ENCODE measurements at regions not wholly inside any gene's neighbourhood (a gene's known extent, or its start where the extent isn't known, plus 50 kb on each side); places are given as distances from the start of the nearest gene placed in this dataset.

DNA sequence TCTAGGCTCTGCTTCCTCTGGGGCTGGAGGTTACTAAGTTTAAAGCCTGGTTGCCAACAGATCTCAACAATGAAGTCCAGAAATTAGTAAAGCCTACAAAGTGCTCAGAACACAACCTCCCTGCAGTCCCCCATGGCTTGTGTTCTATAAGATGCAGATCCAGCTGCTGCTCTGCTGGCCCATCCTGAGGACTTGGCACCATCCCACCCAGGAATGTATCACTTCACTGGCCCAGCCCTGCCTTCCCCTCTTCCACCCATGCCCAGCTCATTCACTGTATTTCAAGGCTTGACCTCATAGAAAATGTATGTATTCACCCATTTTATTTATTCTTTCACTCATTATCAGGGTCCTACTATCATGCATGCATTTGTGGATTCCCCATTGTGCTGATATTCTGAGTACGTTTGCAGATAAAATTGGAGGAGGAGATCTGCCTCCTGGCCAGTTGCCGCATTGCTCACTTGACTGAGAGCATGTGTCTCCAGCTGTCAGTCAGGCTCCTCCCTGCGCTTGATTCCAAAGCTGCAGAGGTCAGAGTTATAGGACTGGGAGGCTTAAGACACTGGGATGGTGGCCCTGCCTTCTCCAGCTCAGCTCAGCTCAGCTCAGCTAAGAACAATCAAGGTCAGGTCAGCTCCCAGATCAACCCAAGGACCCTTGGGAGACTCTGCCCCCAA, 104.8 kb downstream of the MAFB start:
- Histone ChIP-seq H3K27me3 (no peaks in the 10 kb centered on the region), H3K36me3 (no peaks in the 10 kb centered on the region), H3K4me3 (no peak overlapping the region), H3K4me1 (ENCODE audit: insufficient read depth) (no peaks in the 10 kb centered on the region), H3K9me3 (no peaks in the 10 kb centered on the region), H3K27ac (no peak overlapping the region)
- peak in 2 of 5 donors; percentile 16 to 43 for DNase-seq
- intact Hi-C loops (cut with DNase I) = no loop called here
- WGBS, 3 donors = 14 to 20% (median 15%) methylated on average over 3 of the region's 3 CpGs
- no peak for TF ChIP-seq EP300 (IDR thresholded peaks at IDR 0.05)
- no peak for TF ChIP-seq POLR2A (IDR thresholded peaks at IDR 0.05)
- TF ChIP-seq, protein P1, sequence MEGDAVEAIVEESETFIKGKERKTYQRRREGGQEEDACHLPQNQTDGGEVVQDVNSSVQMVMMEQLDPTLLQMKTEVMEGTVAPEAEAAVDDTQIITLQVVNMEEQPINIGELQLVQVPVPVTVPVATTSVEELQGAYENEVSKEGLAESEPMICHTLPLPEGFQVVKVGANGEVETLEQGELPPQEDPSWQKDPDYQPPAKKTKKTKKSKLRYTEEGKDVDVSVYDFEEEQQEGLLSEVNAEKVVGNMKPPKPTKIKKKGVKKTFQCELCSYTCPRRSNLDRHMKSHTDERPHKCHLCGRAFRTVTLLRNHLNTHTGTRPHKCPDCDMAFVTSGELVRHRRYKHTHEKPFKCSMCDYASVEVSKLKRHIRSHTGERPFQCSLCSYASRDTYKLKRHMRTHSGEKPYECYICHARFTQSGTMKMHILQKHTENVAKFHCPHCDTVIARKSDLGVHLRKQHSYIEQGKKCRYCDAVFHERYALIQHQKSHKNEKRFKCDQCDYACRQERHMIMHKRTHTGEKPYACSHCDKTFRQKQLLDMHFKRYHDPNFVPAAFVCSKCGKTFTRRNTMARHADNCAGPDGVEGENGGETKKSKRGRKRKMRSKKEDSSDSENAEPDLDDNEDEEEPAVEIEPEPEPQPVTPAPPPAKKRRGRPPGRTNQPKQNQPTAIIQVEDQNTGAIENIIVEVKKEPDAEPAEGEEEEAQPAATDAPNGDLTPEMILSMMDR (IDR thresholded peaks at IDR 0.05) = no peak

- H3K27ac ChIP-seq = no peak overlapping the region
- H3K4me1 ChIP-seq (ENCODE audit: insufficient read depth) = no peaks in the 10 kb centered on the region
- no peak for DNase-seq
- no peaks in the 10 kb centered on the region for H3K36me3 ChIP-seq
- no peaks in the 10 kb centered on the region for H3K9me3 ChIP-seq
- H3K4me3 ChIP-seq = no peak overlapping the region
- intact Hi-C loops (cut with DNase I) = no loop called here
- no peaks in the 10 kb centered on the region for H3K27me3 ChIP-seq
- 70 to 80% (median 80%) methylated on average over 7 of the region's 7 CpGs for WGBS, 3 donors
- TF ChIP-seq POLR2A (IDR thresholded peaks at IDR 0.05) (no peak), EP300 (IDR thresholded peaks at IDR 0.05) (no peak)
- TF ChIP-seq, protein P1 (IDR thresholded peaks at IDR 0.05) = no peak
These were observed 105.4 kb downstream of the MAFB start for GRCh38 chr20:40583636-40584035.

DNA sequence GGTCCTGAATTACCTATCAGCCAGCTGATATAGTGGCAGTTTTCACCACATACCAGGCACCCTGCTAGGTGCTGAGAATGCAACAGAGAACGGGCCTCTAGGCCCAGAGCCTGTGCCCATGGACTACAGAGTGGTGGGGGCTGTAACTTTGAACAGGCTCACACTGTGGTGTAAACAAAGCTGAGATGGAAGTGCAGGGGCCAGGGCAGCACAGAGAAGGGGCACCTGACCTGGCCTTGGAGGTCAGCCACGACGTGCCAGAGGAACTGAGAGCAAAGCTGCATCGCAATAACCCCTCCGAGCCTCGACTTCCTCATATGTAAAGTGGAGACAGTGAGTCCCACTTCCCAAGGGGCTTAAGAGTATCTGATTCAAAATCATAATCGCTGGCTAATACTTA, 105.8 kb downstream of the MAFB start:
- no peak overlapping the region for H3K27ac ChIP-seq
- H3K4me3 ChIP-seq = no peak overlapping the region
- TF ChIP-seq, protein P1 (IDR thresholded peaks at IDR 0.05) = no peak
- TF ChIP-seq EP300 (IDR thresholded peaks at IDR 0.05) (no peak), POLR2A (IDR thresholded peaks at IDR 0.05) (no peak)
- 83 to 86% (median 84%) methylated on average over 7 of the region's 7 CpGs for WGBS, 3 donors
- H3K36me3 ChIP-seq = no peaks in the 10 kb centered on the region
- H3K27me3 ChIP-seq = no peaks in the 10 kb centered on the region
- no peaks in the 10 kb centered on the region for H3K4me1 ChIP-seq (ENCODE audit: insufficient read depth)
- DNase-seq = no peak
- H3K9me3 ChIP-seq = no peaks in the 10 kb centered on the region
- intact Hi-C loops (cut with DNase I) = no loop called here

DNA sequence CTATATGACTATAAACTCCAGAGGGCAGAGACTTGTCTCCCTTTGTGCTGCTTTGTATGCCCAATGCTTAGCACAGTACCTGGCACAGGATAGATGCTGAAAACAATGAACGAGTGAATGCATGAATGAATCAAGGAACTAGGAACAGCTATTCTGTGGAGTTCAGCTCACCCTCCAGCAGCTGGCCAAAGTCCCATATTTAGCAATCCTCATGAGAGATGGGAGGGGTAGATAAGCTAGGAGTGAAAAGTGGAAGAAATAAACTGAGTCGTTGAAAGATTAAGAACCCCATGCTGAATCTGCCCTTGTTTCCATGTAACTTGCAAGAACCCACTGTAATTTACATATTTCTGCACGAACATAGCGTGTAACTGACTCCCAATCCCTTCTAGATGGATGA, 106.5 kb downstream of the MAFB start:
- Histone ChIP-seq H3K4me1 (ENCODE audit: insufficient read depth) (no peaks in the 10 kb centered on the region), H3K27me3 (no peaks in the 10 kb centered on the region), H3K27ac (no peak overlapping the region), H3K9me3 (no peaks in the 10 kb centered on the region), H3K4me3 (no peak overlapping the region), H3K36me3 (no peaks in the 10 kb centered on the region)
- intact Hi-C loops (cut with DNase I) = no loop called here
- DNase-seq = no peak
- 75 to 82% (median 81%) methylated on average over 4 of the region's 4 CpGs for whole genome bisulfite sequencing, 3 donors
- TF ChIP-seq EP300 (IDR thresholded peaks at IDR 0.05) = no peak
- TF ChIP-seq POLR2A (IDR thresholded peaks at IDR 0.05) = no peak
- TF ChIP-seq, protein P1 (IDR thresholded peaks at IDR 0.05) = no peak

Measured in ovary (tissue), 7 donors.